ENCODE measurements at regions not wholly inside any gene's neighbourhood (a gene's known extent, or its start where the extent isn't known, plus 50 kb on each side); places are given as distances from the start of the nearest gene placed in this dataset.

DNA sequence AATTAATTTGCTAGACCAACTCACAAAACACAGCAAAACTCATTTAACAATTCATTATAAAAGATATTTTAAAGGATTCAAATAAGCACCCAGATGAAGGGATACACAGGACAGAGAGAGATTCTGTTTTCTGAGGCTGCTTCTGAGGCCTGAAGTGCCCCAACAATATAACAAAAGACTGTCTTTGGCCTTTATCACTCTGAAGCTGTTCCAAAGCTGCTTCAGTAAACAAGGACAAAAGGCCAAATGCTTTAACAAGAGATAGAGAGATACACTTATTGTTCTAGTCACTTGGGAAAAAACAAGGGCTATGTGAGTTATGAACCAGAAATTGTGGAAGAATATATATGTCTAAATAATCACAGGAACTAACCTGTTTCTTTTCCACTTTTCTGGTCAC lies 223.7 kb downstream of the CXCL12 start:
- TF ChIP-seq FOXP2 (optimal IDR thresholded peaks at IDR 0.05; ENCODE audit: borderline replicate concordance, extremely low read depth, extremely low read length, insufficient read depth), result no peak
- TF ChIP-seq SIN3A (IDR thresholded peaks at IDR 0.05; ENCODE audit: borderline replicate concordance, insufficient read depth, low read length), result no peak
- TF ChIP-seq REST (IDR thresholded peaks at IDR 0.05; ENCODE audit: insufficient read depth in 1 of 2, low read depth in 2 of 2, low read length in 2 of 2), result no peak

DNA sequence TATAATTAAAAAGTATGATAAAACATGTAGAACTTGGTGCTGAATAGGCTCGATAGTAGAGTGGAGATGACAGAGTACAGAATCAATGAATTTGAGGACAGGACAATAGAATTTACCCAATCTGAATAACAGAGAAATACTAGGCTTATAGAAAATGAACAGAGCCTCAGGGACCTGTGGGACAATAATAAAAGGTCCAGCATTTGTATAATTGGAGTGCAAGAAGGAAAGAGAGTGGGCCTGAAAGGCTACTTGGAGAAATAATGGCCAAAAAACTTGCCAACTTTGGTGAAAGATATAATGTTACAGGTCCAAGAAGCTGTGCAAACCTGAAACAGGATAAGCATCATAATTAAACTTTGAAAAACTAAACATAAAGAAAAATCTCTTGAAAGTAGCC lies 227.3 kb downstream of the CXCL12 start:
- TF ChIP-seq REST (IDR thresholded peaks at IDR 0.05; ENCODE audit: insufficient read depth in 1 of 2, low read depth in 2 of 2, low read length in 2 of 2) (no peak), TAF1 (IDR thresholded peaks at IDR 0.05; ENCODE audit: borderline replicate concordance, insufficient read depth, low read length) (no peak), FOXP2 (optimal IDR thresholded peaks at IDR 0.05; ENCODE audit: borderline replicate concordance, extremely low read depth, extremely low read length, insufficient read depth) (no peak), SIN3A (IDR thresholded peaks at IDR 0.05; ENCODE audit: borderline replicate concordance, insufficient read depth, low read length) (no peak), POLR2AphosphoS5 (IDR thresholded peaks at IDR 0.05; ENCODE audit: low read depth, low read length) (no peak)

- no peak for TF ChIP-seq POLR2AphosphoS5 (IDR thresholded peaks at IDR 0.05; ENCODE audit: low read depth, low read length)
- no peak for TF ChIP-seq FOXP2 (optimal IDR thresholded peaks at IDR 0.05; ENCODE audit: borderline replicate concordance, extremely low read depth, extremely low read length, insufficient read depth)
- no peak for TF ChIP-seq REST (IDR thresholded peaks at IDR 0.05; ENCODE audit: insufficient read depth in 1 of 2, low read depth in 2 of 2, low read length in 2 of 2)
- TF ChIP-seq TAF1 (IDR thresholded peaks at IDR 0.05; ENCODE audit: borderline replicate concordance, insufficient read depth, low read length), result no peak
- TF ChIP-seq SIN3A (IDR thresholded peaks at IDR 0.05; ENCODE audit: borderline replicate concordance, insufficient read depth, low read length), result no peak
Observed at GRCh38 chr10:44154956-44155355, 229.9 kb downstream of the CXCL12 start.

DNA sequence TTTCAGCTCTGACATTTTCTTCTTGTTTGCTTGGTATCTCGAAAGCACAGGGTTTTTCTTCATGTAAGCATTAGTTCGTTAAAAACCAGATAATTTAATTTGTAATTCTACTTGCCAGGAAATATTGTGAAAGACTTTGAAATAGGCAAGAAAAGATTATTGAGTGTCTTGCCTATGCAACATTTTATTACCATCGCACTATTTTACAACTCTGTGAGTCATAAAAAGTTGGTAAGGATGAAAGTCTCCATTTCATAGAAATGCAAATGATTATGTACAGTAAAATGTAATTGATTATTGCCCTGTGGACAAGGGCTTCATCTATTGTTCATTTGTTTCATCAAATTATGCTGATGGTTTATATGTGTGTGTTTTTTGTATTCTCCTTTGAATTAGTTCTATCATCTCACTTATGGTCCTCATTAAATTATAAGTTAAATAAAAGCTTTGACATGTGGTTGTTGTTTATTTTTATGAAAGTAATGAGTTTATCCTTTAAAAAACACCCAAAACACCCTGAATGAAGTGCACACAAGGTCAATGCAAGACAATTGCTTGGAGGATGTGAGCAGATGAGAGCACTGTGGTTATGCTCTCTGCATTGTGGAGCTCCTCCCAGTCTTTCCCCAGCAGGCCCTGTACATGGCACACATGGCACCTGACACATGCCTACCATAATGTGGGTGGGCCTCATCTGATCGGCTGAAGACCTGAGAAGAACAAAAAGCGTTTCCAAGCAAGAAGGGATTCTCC lies 230.8 kb downstream of the CXCL12 start:
- TF ChIP-seq FOXP2 (optimal IDR thresholded peaks at IDR 0.05; ENCODE audit: borderline replicate concordance, extremely low read depth, extremely low read length, insufficient read depth) (no peak), SIN3A (IDR thresholded peaks at IDR 0.05; ENCODE audit: borderline replicate concordance, insufficient read depth, low read length) (no peak)

- no peak for TF ChIP-seq TAF1 (IDR thresholded peaks at IDR 0.05; ENCODE audit: borderline replicate concordance, insufficient read depth, low read length)
- TF ChIP-seq FOXP2 (optimal IDR thresholded peaks at IDR 0.05; ENCODE audit: borderline replicate concordance, extremely low read depth, extremely low read length, insufficient read depth), result no peak
- no peak for TF ChIP-seq POLR2AphosphoS5 (IDR thresholded peaks at IDR 0.05; ENCODE audit: low read depth, low read length)
- TF ChIP-seq SIN3A (IDR thresholded peaks at IDR 0.05; ENCODE audit: borderline replicate concordance, insufficient read depth, low read length), result no peak
Observed at GRCh38 chr10:44143556-44143955, 241.3 kb downstream of the CXCL12 start.
